Endothelial cell of umbilical vein (primary cell): ENCODE measurements at regions not wholly inside any gene's neighbourhood (a gene's known extent, or its start where the extent isn't known, plus 50 kb on each side); places are given as distances from the start of the nearest gene placed in this dataset.

Experiments
- BruUV-seq: library from RNA; stranded (reverse); fragments of 400-500 nt; replicated peaks from 2 replicates; lab custom pipeline; 2021; lab: Mats Ljungman, UMichigan
- CTCF ChIA-PET: fragments of 300-600, 350-600 bp; sonication (Branson Sonifier 250); formaldehyde crosslinking; loops from one replicate; lab custom pipeline; 2021; ENCODE audit warnings: antibody characterized with exemption, inconsistent platforms; lab: Charles Lee
- POLR2A ChIA-PET: fragments of 300-600, 350-600 bp; sonication (Branson Sonifier 250); formaldehyde crosslinking; loops from one replicate; lab custom pipeline; 2021; ENCODE audit warnings: antibody characterized with exemption, inconsistent platforms; lab: Charles Lee
- DNase-seq: peaks from one replicate; pipeline ENCODE4 v3.0.0-alpha.2; 2011; ENCODE audit warnings: low read depth, low spot score
- FAIRE-seq: peaks from 2 replicates; lab custom pipeline; 2011; peaks lifted over from hg19 to GRCh38; lab: Jason Lieb, UNC
- H2AFZ ChIP-seq: 2 replicates; pipeline ENCODE4 v1.6.0; 2012; ENCODE audit warnings: low read depth, low read length, control low read depth, inconsistent platforms
- H3K27ac ChIP-seq: 2 replicates; pipeline ENCODE4 v1.5.1; 2011; ENCODE audit warnings: low read depth, mild to moderate bottlenecking, control low read depth, low read length, moderate library complexity; ENCODE audit not compliant: insufficient read depth
- H3K27me3 ChIP-seq, 2 experiments: 2 replicates each; pipeline versions ENCODE4 v1.6.0 to v1.6.1; 2011; ENCODE audit warnings: low read length in 2 of 2, mixed read lengths in 1 of 2; ENCODE audit not compliant: control insufficient read depth in 2 of 2, insufficient read depth in 2 of 2
- H3K36me3 ChIP-seq, 2 experiments: 2 replicates in 1 of 2; 3 replicates in 1 of 2; pipeline ENCODE4 v1.5.1; 2011; ENCODE audit warnings: low read length in 2 of 2, mild to moderate bottlenecking in 1 of 2, moderate library complexity in 1 of 2; ENCODE audit not compliant: control insufficient read depth in 2 of 2, insufficient read depth in 2 of 2; ENCODE audit errors: extremely low read depth in 1 of 2
- H3K4me1 ChIP-seq: 3 replicates; pipeline ENCODE4 v1.5.1; 2011; ENCODE audit warnings: mild to moderate bottlenecking, low read length; ENCODE audit not compliant: control insufficient read depth, insufficient read depth; ENCODE audit errors: extremely low read depth
- H3K4me2 ChIP-seq: 2 replicates; pipeline ENCODE4 v1.6.1; 2011; ENCODE audit warnings: low read length, control low read depth, mixed read lengths; ENCODE audit not compliant: insufficient read depth
- H3K4me3 ChIP-seq, 3 experiments: fragments of 200-600 bp in 1 of 3; sonication (generic), shearing (Covaris generic) in 1 of 3; replicated peaks in 1 of 3; 2 replicates each; pipeline ENCODE4 v1.5.1; 2011 to 2016; ENCODE audit warnings: control low read depth in 3 of 3, low read length in 3 of 3, mild to moderate bottlenecking in 2 of 3, inconsistent platforms in 1 of 3, low read depth in 1 of 3, moderate library complexity in 1 of 3; ENCODE audit not compliant: insufficient read depth in 1 of 3
- H3K79me2 ChIP-seq: 2 replicates; pipeline ENCODE4 v1.6.0; 2012; ENCODE audit warnings: low read length, inconsistent platforms; ENCODE audit not compliant: control insufficient read depth, insufficient read depth
- H3K9ac ChIP-seq: replicated peaks from 2 replicates; pipeline ENCODE3; 2011; ENCODE audit warnings: low read length, control low read depth; ENCODE audit not compliant: insufficient read depth; ENCODE audit errors: extremely low read depth
- H3K9me1 ChIP-seq: replicated peaks from 3 replicates; pipeline ENCODE4 v1.6.0; 2011; ENCODE audit warnings: mild to moderate bottlenecking, low read length; ENCODE audit not compliant: control insufficient read depth, insufficient read depth; ENCODE audit errors: extremely low read depth
- H3K9me3 ChIP-seq: replicated peaks from 2 replicates; pipeline ENCODE4 v1.5.1; 2012; ENCODE audit warnings: low read length, inconsistent platforms; ENCODE audit not compliant: control insufficient read depth, insufficient read depth
- H4K20me1 ChIP-seq: replicated peaks from 2 replicates; pipeline ENCODE3; 2011; ENCODE audit warnings: mild to moderate bottlenecking, low read length; ENCODE audit not compliant: control insufficient read depth, insufficient read depth; ENCODE audit errors: extremely low read depth
- CTCF ChIP-seq, 2 donors: IDR thresholded peaks; 1 replicate in 1 of 2; 2 replicates in 1 of 2; pipeline ENCODE4 v1.5.1; 2011; ENCODE audit warnings: low read length in 2 of 2, mild to moderate bottlenecking in 2 of 2, moderate library complexity in 2 of 2, control low read depth in 1 of 2, inconsistent platforms in 1 of 2, low read depth in 1 of 2; ENCODE audit not compliant: insufficient read depth in 1 of 2; ENCODE audit errors: extremely low read depth in 1 of 2
- EZH2 ChIP-seq: IDR thresholded peaks from 2 replicates; pipeline ENCODE4 v1.6.1; 2012; ENCODE audit warnings: borderline replicate concordance, low read depth, mild to moderate bottlenecking, moderate library complexity, low read length, inconsistent platforms; ENCODE audit not compliant: severe bottlenecking
- GATA2 ChIP-seq: IDR thresholded peaks from 2 replicates; pipeline ENCODE4 v1.7.0; 2011; ENCODE audit warnings: low read depth, mild to moderate bottlenecking, moderate library complexity, mixed read lengths, low read length; ENCODE audit not compliant: insufficient read length, insufficient read depth
- JUN ChIP-seq: IDR thresholded peaks from 2 replicates; pipeline ENCODE4 v1.6.1; 2011; ENCODE audit warnings: borderline replicate concordance, low read depth; ENCODE audit not compliant: insufficient read length, insufficient read depth
- MYC ChIP-seq: IDR thresholded peaks from one replicate; pipeline ENCODE4 v1.6.1; 2011; ENCODE audit warnings: mild to moderate bottlenecking, low read depth, low read length
- POLR2A ChIP-seq: IDR thresholded peaks from 2 replicates; pipeline ENCODE4 v1.6.1; 2012; ENCODE audit warnings: low read depth, mild to moderate bottlenecking, control low read depth, low read length
- POLR2AphosphoS5 ChIP-seq: IDR thresholded peaks from 2 replicates; pipeline ENCODE4 v1.6.1; 2012; ENCODE audit warnings: low read depth, mild to moderate bottlenecking, control low read depth, low read length, moderate library complexity; ENCODE audit not compliant: insufficient read depth
- dilution Hi-C: fragments of 300-500 bp; cut with MboI; formaldehyde crosslinking; loops from one replicate; pipeline ENCODE4 v1.15.0; 2019; ENCODE audit warnings: low sequenced_read_pairs; ENCODE audit not compliant: extremely low pct_ligation_motif_present
- intact Hi-C: fragments of 100-400 bp; cut with micrococcal nuclease; formaldehyde crosslinking; loops from one replicate; pipeline ENCODE4 v1.10.0; 2022
- TF ChIP-seq, protein P1 (sequence below): IDR thresholded peaks from 2 replicates; pipeline ENCODE4 v1.6.1; 2011; ENCODE audit not compliant: insufficient read depth, insufficient read length

GRCh38 chr15:62791694-62792093 is 250.9 kb upstream of the TPM1 start:
- no peaks in the 10 kb centered on the region for H3K9me3 ChIP-seq
- H3K4me3 ChIP-seq = no peak overlapping the region
- ChIA-PET CTCF (interaction anchor here (1.3 to 1.5 kb wide), 2 partner anchors 50 to 257 kb away, joined by 3 to 5 read pairs; no protein-coding TSS in a partner anchor), POLR2A (interaction anchor here (1.2 kb wide), 1 partner anchor 251 kb away, joined by 3 read pairs; the partner anchor contains the start of gene TPM1)
- H3K27ac ChIP-seq = no peak overlapping the region
- DNase-seq (no peak), FAIRE-seq (no peak)
- H3K79me2 ChIP-seq = no peaks in the 10 kb centered on the region
- no peaks in the 10 kb centered on the region for H4K20me1 ChIP-seq
- no peak overlapping the region for H3K4me2 ChIP-seq
- TF ChIP-seq, protein P1, sequence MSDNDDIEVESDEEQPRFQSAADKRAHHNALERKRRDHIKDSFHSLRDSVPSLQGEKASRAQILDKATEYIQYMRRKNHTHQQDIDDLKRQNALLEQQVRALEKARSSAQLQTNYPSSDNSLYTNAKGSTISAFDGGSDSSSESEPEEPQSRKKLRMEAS = no peak
- no peak for TF ChIP-seq JUN
- TF ChIP-seq EZH2 = no peak
- no peak for TF ChIP-seq GATA2
- no peak for TF ChIP-seq POLR2A
- TF ChIP-seq CTCF (IDR thresholded peaks at IDR 0.05; ENCODE audit: extremely low read depth in 1 of 2, insufficient read depth in 1 of 2, low read depth in 1 of 2, low read length in 2 of 2) = no peak
- TF ChIP-seq POLR2AphosphoS5 = no peak
- TF ChIP-seq MYC = no peak
- H3K4me1 ChIP-seq = no peaks in the 10 kb centered on the region
- peaks cover 2 to 4% of the 10 kb centered on the region in 2 experiments for H3K27me3 ChIP-seq
- intact Hi-C loops (no loop called here), dilution Hi-C loops (no loop called here)
- no peak overlapping the region for H3K9ac ChIP-seq
- H3K36me3 ChIP-seq = no peaks in the 10 kb centered on the region
- H3K9me1 ChIP-seq = no peaks in the 10 kb centered on the region
- H2AFZ ChIP-seq = no peak overlapping the region
- BruUV-seq = no TSS peak
